Nephron progenitor cell (in vitro differentiated cells): ENCODE measurements at regions not wholly inside any gene's neighbourhood (a gene's known extent, or its start where the extent isn't known, plus 50 kb on each side); places are given as distances from the start of the nearest gene placed in this dataset.

Experiments
- DNase-seq: peaks from one replicate; pipeline ENCODE4 v3.0.0; 2021
- H3K27ac Mint-ChIP-seq: 2 replicates; pipeline ENCODE4 v1.8.0; 2021; ENCODE audit warnings: mild to moderate bottlenecking, moderate library complexity, mixed read lengths
- H3K27me3 Mint-ChIP-seq: 2 replicates; pipeline ENCODE4 v1.8.0; 2021; ENCODE audit warnings: mild to moderate bottlenecking, low read depth, mixed read lengths; ENCODE audit not compliant: poor library complexity
- H3K36me3 Mint-ChIP-seq: 2 replicates; pipeline ENCODE4 v1.8.0; 2021; ENCODE audit warnings: low read depth, mixed read lengths
- H3K4me1 Mint-ChIP-seq: 2 replicates; pipeline ENCODE4 v1.8.0; 2021; ENCODE audit warnings: mixed read lengths
- H3K4me3 Mint-ChIP-seq: 2 replicates; pipeline ENCODE4 v1.8.0; 2021; ENCODE audit warnings: mild to moderate bottlenecking, moderate library complexity, mixed read lengths
- H3K9me3 Mint-ChIP-seq: 2 replicates; pipeline ENCODE4 v1.8.0; 2021; ENCODE audit warnings: mild to moderate bottlenecking, moderate library complexity, mixed read lengths
- CTCF ChIP-seq: fragments of 200-600 bp; sonication (generic); IDR thresholded peaks from 2 replicates; pipeline ENCODE4 v1.5.0; 2021; ENCODE audit warnings: antibody characterized with exemption

DNA sequence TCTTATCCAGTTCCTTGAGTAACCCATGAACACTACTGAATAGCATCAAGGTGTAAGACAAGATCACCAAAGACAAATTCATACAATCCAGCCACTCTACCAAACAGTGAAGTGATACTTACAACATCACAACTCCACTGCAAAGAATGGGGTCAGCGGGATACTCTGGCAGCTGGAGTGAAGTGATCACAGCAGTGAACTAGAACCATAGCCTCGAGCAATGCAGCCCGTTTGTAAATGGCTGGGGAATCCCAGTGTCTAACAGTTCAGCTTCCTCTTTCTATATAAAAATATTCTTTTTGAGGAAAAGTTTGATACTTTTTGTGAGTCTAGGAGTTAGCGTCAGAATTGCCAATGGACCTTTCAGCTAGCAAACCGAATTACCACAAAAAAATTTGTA is 515.2 kb downstream of the ZNF608 start:
- no peak for DNase-seq
- H3K9me3 Mint-ChIP-seq, result peaks cover 32% of the 10 kb centered on the region
- H3K27me3 Mint-ChIP-seq, result no peaks in the 10 kb centered on the region
- H3K4me1 Mint-ChIP-seq, result peaks cover 46% of the 10 kb centered on the region
- no peak for TF ChIP-seq CTCF
- H3K27ac Mint-ChIP-seq, result no peak overlapping the region
- H3K4me3 Mint-ChIP-seq, result no peak overlapping the region
- peaks cover 23% of the 10 kb centered on the region for H3K36me3 Mint-ChIP-seq

GRCh38 chr5:124230456-124230855 is 516.0 kb downstream of the ZNF608 start:
- H3K4me1 Mint-ChIP-seq, result peaks cover 39% of the 10 kb centered on the region
- no peak overlapping the region for H3K27ac Mint-ChIP-seq
- H3K4me3 Mint-ChIP-seq, result no peak overlapping the region
- DNase-seq, result no peak
- TF ChIP-seq CTCF, result no peak
- peaks cover 33% of the 10 kb centered on the region for H3K9me3 Mint-ChIP-seq
- no peaks in the 10 kb centered on the region for H3K27me3 Mint-ChIP-seq
- peaks cover 23% of the 10 kb centered on the region for H3K36me3 Mint-ChIP-seq

DNA sequence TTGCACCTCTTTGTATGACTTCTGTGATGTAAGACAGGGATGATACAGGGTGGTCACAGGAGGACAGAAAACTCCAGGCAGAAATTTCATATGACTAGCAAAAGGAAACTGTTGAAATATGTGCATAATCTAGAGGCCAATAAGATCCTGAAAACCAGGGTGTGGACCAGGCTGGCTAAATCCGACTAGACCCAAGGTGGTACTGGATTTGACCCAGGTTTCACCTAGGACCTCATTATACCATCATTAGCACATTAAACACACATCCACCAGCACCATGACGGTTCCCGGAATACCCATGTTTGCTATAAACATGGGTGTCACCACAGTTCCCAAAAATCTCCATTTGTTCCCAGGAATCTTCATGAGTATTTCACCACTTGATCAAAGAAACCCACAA is 517.1 kb downstream of the ZNF608 start:
- H3K4me1 Mint-ChIP-seq, result peaks cover 29% of the 10 kb centered on the region
- H3K27me3 Mint-ChIP-seq, result no peaks in the 10 kb centered on the region
- H3K9me3 Mint-ChIP-seq, result peaks cover 39% of the 10 kb centered on the region
- DNase-seq, result no peak
- no peak overlapping the region for H3K4me3 Mint-ChIP-seq
- H3K27ac Mint-ChIP-seq, result no peak overlapping the region
- H3K36me3 Mint-ChIP-seq, result peaks cover 23% of the 10 kb centered on the region
- TF ChIP-seq CTCF, result no peak

DNA sequence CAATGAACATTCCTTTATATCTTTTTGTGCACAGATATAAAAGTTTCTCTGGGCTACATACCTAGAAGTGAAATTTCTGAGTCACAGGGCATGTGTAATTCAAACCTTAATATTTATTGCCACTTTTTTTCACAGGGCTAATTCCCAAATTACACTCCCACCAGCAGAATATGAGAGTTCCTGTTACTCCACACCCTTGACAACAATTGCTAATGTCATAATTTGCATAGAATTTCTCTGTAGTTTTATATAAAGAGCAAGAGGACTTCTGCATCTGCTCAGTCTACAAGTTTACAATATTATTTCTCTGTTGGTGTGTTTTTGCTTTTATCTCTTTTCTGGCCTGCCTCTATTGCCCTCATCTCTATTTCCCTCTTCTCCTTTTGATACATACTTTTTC is 518.5 kb downstream of the ZNF608 start:
- peaks cover 44% of the 10 kb centered on the region for H3K9me3 Mint-ChIP-seq

DNA sequence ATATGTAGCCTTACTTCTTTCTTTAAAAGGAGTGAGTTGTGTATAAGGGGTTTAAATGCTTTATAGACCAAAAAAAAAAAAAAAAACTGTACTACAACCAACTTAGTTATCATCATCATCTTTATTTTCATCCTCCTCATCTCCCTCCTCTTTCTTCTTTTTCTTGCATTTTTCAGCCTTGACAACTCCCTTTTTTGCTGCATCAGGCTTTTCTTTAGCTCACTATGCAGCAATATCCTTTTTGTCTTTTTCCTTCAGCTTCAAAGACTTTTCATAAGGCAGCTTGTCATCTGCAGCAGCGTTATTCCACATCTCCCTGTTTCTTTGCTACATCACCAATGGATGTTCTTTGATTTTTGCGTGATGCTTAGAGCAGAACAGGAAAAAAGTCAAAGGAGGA is 526.0 kb downstream of the ZNF608 start:
- Mint-ChIP-seq H3K36me3 (peaks cover 14% of the 10 kb centered on the region), H3K9me3 (peaks cover 55% of the 10 kb centered on the region), H3K4me3 (no peak overlapping the region), H3K27me3 (no peaks in the 10 kb centered on the region), H3K27ac (no peak overlapping the region), H3K4me1 (no peaks in the 10 kb centered on the region)
- DNase-seq, result no peak
- TF ChIP-seq CTCF, result no peak

More for the DNA sequence above, 518.5 kb downstream of the ZNF608 start:
- no peaks in the 10 kb centered on the region for H3K27me3 Mint-ChIP-seq
- peaks cover 15% of the 10 kb centered on the region for H3K4me1 Mint-ChIP-seq
- no peak overlapping the region for H3K4me3 Mint-ChIP-seq
- H3K36me3 Mint-ChIP-seq, result peaks cover 23% of the 10 kb centered on the region
- DNase-seq, result no peak
- no peak for TF ChIP-seq CTCF
- H3K27ac Mint-ChIP-seq, result no peak overlapping the region

DNA sequence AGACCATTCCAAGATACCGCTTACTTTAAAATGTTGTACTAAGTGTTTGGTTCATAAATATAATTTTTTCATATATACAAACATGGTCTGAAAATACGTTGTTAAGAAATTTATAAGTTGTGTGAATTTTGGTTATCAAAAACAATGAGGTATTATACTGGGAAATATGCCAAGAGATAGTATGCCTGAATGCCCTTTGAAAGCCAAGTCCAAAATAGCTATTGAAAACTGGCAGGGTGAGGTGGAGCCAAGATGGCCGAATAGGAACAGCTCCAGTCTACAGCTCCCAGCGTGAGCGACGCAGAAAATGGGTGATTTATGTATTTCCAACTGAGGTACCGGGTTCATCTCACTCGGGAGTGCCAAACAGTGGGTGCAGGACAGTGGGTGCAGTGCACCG is 533.5 kb downstream of the ZNF608 start:
- no peak for DNase-seq
- Mint-ChIP-seq H3K9me3 (peaks cover 74% of the 10 kb centered on the region), H3K27me3 (no peaks in the 10 kb centered on the region), H3K36me3 (peaks cover 32% of the 10 kb centered on the region), H3K27ac (no peak overlapping the region), H3K4me3 (no peak overlapping the region), H3K4me1 (no peaks in the 10 kb centered on the region)
- no peak for TF ChIP-seq CTCF
